IMR-90 (cell line): ENCODE measurements at regions not wholly inside any gene's neighbourhood (a gene's known extent, or its start where the extent isn't known, plus 50 kb on each side); places are given as distances from the start of the nearest gene placed in this dataset.

Experiments
- ATAC-seq: fragments of 200-7000 bp; cut with Tn5 transposase; 2 replicates; pipeline ENCODE4 v1.9.1; 2020; ENCODE audit warnings: low read depth, mild to moderate bottlenecking, moderate library complexity
- BruUV-seq: library from RNA; stranded (reverse); fragments of 400-500 nt; replicated peaks from 2 replicates; lab custom pipeline; 2021; lab: Mats Ljungman, UMichigan
- CTCF ChIA-PET: fragments of 300-600 bp; formaldehyde crosslinking; extraction: SDS; loops from one replicate; lab custom pipeline; 2021; ENCODE audit warnings: antibody characterized with exemption; lab: Yijun Ruan, JAX
- POLR2A ChIA-PET: fragments of 300-600 bp; sonication (Branson Sonifier 250); formaldehyde crosslinking; loops from one replicate; lab custom pipeline; 2022; ENCODE audit warnings: antibody characterized with exemption; ENCODE audit not compliant: unreplicated experiment; lab: Charles Lee
- DNase-seq: peaks from one replicate; pipeline ENCODE4 v3.0.0; 2013
- H2AFZ ChIP-seq: replicated peaks from 2 replicates; pipeline ENCODE3; 2013; ENCODE audit warnings: low read length, mild to moderate bottlenecking; ENCODE audit not compliant: poor library complexity
- H2AK5ac ChIP-seq: 2 replicates; pipeline ENCODE4 v1.6.1; 2013; ENCODE audit warnings: low read depth, low read length, inconsistent platforms
- H2AK9ac ChIP-seq: replicated peaks from 2 replicates; pipeline ENCODE3; 2013; ENCODE audit warnings: mild to moderate bottlenecking, low read depth, low read length, moderate library complexity; ENCODE audit not compliant: poor library complexity
- H2BK120ac ChIP-seq: 2 replicates; pipeline ENCODE4 v1.6.1; 2013; ENCODE audit warnings: low read depth, low read length, inconsistent platforms
- H2BK15ac ChIP-seq: 3 replicates; pipeline ENCODE4 v1.6.1; 2013; ENCODE audit warnings: low read depth, low read length, inconsistent platforms
- H2BK20ac ChIP-seq: 2 replicates; pipeline ENCODE4 v1.6.1; 2013; ENCODE audit warnings: low read depth, mild to moderate bottlenecking, inconsistent platforms, low read length, moderate library complexity
- H2BK5ac ChIP-seq: 2 replicates; pipeline ENCODE4 v1.6.1; 2013; ENCODE audit warnings: mild to moderate bottlenecking, low read depth, low read length, inconsistent platforms; ENCODE audit not compliant: poor library complexity, severe bottlenecking
- H3K14ac ChIP-seq: replicated peaks from 2 replicates; pipeline ENCODE4 v1.6.1; 2013; ENCODE audit warnings: low read depth, low read length, inconsistent platforms
- H3K18ac ChIP-seq: 2 replicates; pipeline ENCODE4 v1.6.1; 2013; ENCODE audit warnings: low read depth, low read length, control low read depth
- H3K23ac ChIP-seq: 2 replicates; pipeline ENCODE4 v1.6.1; 2013; ENCODE audit warnings: low read depth, low read length, inconsistent platforms
- H3K27ac ChIP-seq: 2 replicates; pipeline ENCODE4 v1.5.1; 2013; ENCODE audit warnings: mild to moderate bottlenecking, control low read depth, low read length; ENCODE audit not compliant: insufficient read depth
- H3K27me3 ChIP-seq: 2 replicates; pipeline ENCODE4 v1.6.1; 2013; ENCODE audit warnings: low read length; ENCODE audit not compliant: control insufficient read depth, insufficient read depth
- H3K36me3 ChIP-seq: 2 replicates; pipeline ENCODE4 v1.6.1; 2013; ENCODE audit warnings: low read length, mixed read lengths; ENCODE audit not compliant: control insufficient read depth, insufficient read depth
- H3K4ac ChIP-seq: 2 replicates; pipeline ENCODE4 v1.6.1; 2013; ENCODE audit warnings: low read depth, low read length, inconsistent platforms
- H3K4me1 ChIP-seq: 2 replicates; pipeline ENCODE4 v1.6.1; 2013; ENCODE audit warnings: low read length, mixed read lengths; ENCODE audit not compliant: control insufficient read depth, insufficient read depth
- H3K4me2 ChIP-seq: 2 replicates; pipeline ENCODE4 v1.6.1; 2013; ENCODE audit warnings: low read depth, mild to moderate bottlenecking, control low read depth, low read length, moderate library complexity
- H3K4me3 ChIP-seq: 2 replicates; pipeline ENCODE4 v1.5.1; 2013; ENCODE audit warnings: low read depth, mild to moderate bottlenecking, control low read depth, low read length, moderate library complexity; ENCODE audit not compliant: insufficient read depth
- H3K56ac ChIP-seq: 2 replicates; pipeline ENCODE4 v1.6.1; 2013; ENCODE audit warnings: low read length, inconsistent platforms; ENCODE audit not compliant: insufficient read depth; ENCODE audit errors: extremely low read depth
- H3K79me1 ChIP-seq, 2 experiments: 2 replicates each; pipeline ENCODE4 v1.6.1; 2013; ENCODE audit warnings: low read length in 2 of 2, inconsistent platforms in 1 of 2, low read depth in 1 of 2
- H3K9ac ChIP-seq: 2 replicates; pipeline ENCODE4 v1.6.1; 2013; ENCODE audit warnings: low read depth, low read length, control low read depth
- H3K9me1 ChIP-seq: 2 replicates; pipeline ENCODE4 v1.6.1; 2013; ENCODE audit warnings: low read length, inconsistent platforms; ENCODE audit not compliant: insufficient read depth
- H3K9me3 ChIP-seq: 2 replicates; pipeline ENCODE4 v1.6.1; 2013; ENCODE audit warnings: low read length; ENCODE audit not compliant: control insufficient read depth, insufficient read depth
- H4K20me1 ChIP-seq: 2 replicates; pipeline ENCODE4 v1.6.1; 2013; ENCODE audit warnings: low read length, inconsistent platforms; ENCODE audit not compliant: insufficient read depth
- H4K5ac ChIP-seq: 2 replicates; pipeline ENCODE4 v1.6.1; 2013; ENCODE audit warnings: mild to moderate bottlenecking, low read depth, low read length, control low read depth
- H4K8ac ChIP-seq, 2 experiments: 2 replicates each; pipeline ENCODE4 v1.6.1; 2013; ENCODE audit warnings: low read depth in 2 of 2, low read length in 2 of 2, control low read depth in 1 of 2, inconsistent platforms in 1 of 2
- H4K91ac ChIP-seq: 2 replicates; pipeline ENCODE4 v1.6.1; 2013; ENCODE audit warnings: low read depth, low read length, inconsistent platforms; ENCODE audit not compliant: insufficient read depth
- BHLHE40 ChIP-seq: fragments of 150-350 bp; IDR thresholded peaks from 2 replicates; pipeline ENCODE4 v1.6.1; 2016; ENCODE audit warnings: mild to moderate bottlenecking, low read depth, low read length
- CEBPB ChIP-seq: IDR thresholded peaks from 2 replicates; pipeline ENCODE4 v1.6.1; 2012; ENCODE audit warnings: low read depth, low read length, improper control_type of control experiment
- CHD1 ChIP-seq: IDR thresholded peaks from 2 replicates; pipeline ENCODE4 v1.6.1; 2012; ENCODE audit warnings: low read depth, low read length, improper control_type of control experiment
- FOS ChIP-seq: fragments of 150-350 bp; IDR thresholded peaks from 2 replicates; pipeline ENCODE4 v1.6.1; 2016; ENCODE audit warnings: low read depth, low read length
- MAFK ChIP-seq: IDR thresholded peaks from 2 replicates; pipeline ENCODE4 v1.6.1; 2012; ENCODE audit warnings: low read depth, low read length, improper control_type of control experiment
- MAZ ChIP-seq: IDR thresholded peaks from 2 replicates; pipeline ENCODE4 v1.6.1; 2012; ENCODE audit warnings: low read depth, mild to moderate bottlenecking, low read length, improper control_type of control experiment, moderate library complexity, borderline replicate concordance
- MXI1 ChIP-seq: IDR thresholded peaks from 2 replicates; pipeline ENCODE4 v1.6.1; 2012; ENCODE audit warnings: low read depth, mild to moderate bottlenecking, low read length, moderate library complexity, borderline replicate concordance
- NFE2L2 ChIP-seq: fragments of 150-350 bp; IDR thresholded peaks from 2 replicates; pipeline ENCODE4 v1.6.1; 2016; ENCODE audit warnings: low read depth, mild to moderate bottlenecking, low read length
- POLR2A ChIP-seq: IDR thresholded peaks from 2 replicates; pipeline ENCODE4 v1.6.1; 2012; ENCODE audit warnings: mild to moderate bottlenecking, low read depth, low read length
- RAD21 ChIP-seq: IDR thresholded peaks from 2 replicates; pipeline ENCODE4 v1.6.1; 2012; ENCODE audit warnings: low read length, improper control_type of control experiment
- RCOR1 ChIP-seq: IDR thresholded peaks from 2 replicates; pipeline ENCODE4 v1.6.1; 2012; ENCODE audit warnings: mild to moderate bottlenecking, low read length, improper control_type of control experiment; ENCODE audit not compliant: insufficient replicate concordance
- RFX5 ChIP-seq: IDR thresholded peaks from 2 replicates; pipeline ENCODE4 v1.8.0; 2012; ENCODE audit warnings: low read depth, mild to moderate bottlenecking, low read length, moderate library complexity
- SMC3 ChIP-seq: fragments of 150-350 bp; IDR thresholded peaks from 2 replicates; pipeline ENCODE4 v1.6.1; 2016; ENCODE audit warnings: low read depth, mild to moderate bottlenecking, antibody characterized with exemption, low read length, moderate library complexity
- WGBS, 2 experiments: methylation state at CpG; one replicate each; pipeline versions ENCODE4 v1.1.5 to v1.1.7; 2013; ENCODE audit warnings: missing lambda C conversion rate in 2 of 2; ENCODE audit not compliant: insufficient read length in 1 of 2; ENCODE audit errors: extremely low coverage in 2 of 2; 5-methylcytosine and 5-hydroxymethylcytosine counted together
- dilution Hi-C: fragments of 300-500 bp; cut with HindIII; formaldehyde crosslinking; loops from one replicate; pipeline ENCODE4 v1.14.3; 2018; ENCODE audit warnings: low sequenced_read_pairs; ENCODE audit not compliant: unreplicated experiment
- in situ Hi-C: fragments of 300-500 bp; cut with MboI; formaldehyde crosslinking; loops from 3 replicates; pipeline ENCODE4 v1.14.3; 2019; ENCODE audit warnings: low sequenced_read_pairs, inconsistent platforms, mixed read lengths
- intact Hi-C: fragments of 100-400 bp; cut with micrococcal nuclease; formaldehyde crosslinking; loops from 2 replicates; pipeline ENCODE4 v1.10.0; 2022
- TF ChIP-seq, protein P1 (sequence below): conservative IDR thresholded peaks from 2 replicates; pipeline ENCODE4 v1.5.1; 2012; ENCODE audit warnings: mild to moderate bottlenecking, low read depth, low read length, improper control_type of control experiment
- TF ChIP-seq, protein P2 (sequence below): fragments of 150-350 bp; IDR thresholded peaks from 2 replicates; pipeline ENCODE4 v1.6.1; 2016; ENCODE audit warnings: low read depth, mild to moderate bottlenecking, low read length, moderate library complexity, borderline replicate concordance
- TF ChIP-seq, protein P3 (sequence below): fragments of 150-350 bp; IDR thresholded peaks from 2 replicates; pipeline ENCODE4 v1.6.1; 2017; ENCODE audit warnings: mild to moderate bottlenecking, antibody characterized with exemption, low read length, low read depth

DNA sequence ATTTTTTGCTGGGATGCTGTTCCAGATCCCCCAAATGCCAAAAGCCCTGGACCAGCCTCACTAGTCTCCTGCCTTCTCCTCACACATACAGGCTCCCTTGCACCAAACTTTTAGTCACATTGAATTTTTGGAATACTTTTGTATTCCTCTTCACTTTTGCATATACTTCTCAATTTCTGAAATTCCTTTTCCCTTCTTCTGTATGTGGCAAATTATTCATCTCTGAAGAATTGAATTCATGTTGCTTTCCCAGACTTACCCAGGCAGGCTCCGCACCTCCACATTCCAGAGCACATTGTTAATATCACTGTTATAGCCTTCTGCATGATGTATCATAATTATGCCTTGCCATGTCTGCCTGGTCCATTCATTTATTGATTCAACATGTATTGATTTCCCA is 255.3 kb upstream of the POU3F2 start:
- dilution Hi-C loops, result no loop called here
- Histone ChIP-seq H3K4me1 (no peaks in the 10 kb centered on the region), H3K18ac (no peak overlapping the region), H3K14ac (no peak overlapping the region), H3K4ac (no peak overlapping the region), H3K56ac (no peak overlapping the region), H4K5ac (no peak overlapping the region), H3K27me3 (no peaks in the 10 kb centered on the region), H3K36me3 (no peaks in the 10 kb centered on the region), H3K9me3 (no peaks in the 10 kb centered on the region), H3K4me2 (no peak overlapping the region), H4K20me1 (no peaks in the 10 kb centered on the region), H3K4me3 (no peak overlapping the region), H4K91ac (no peak overlapping the region), H2BK20ac (no peak overlapping the region), H3K79me1 (no peaks in the 10 kb centered on the region), H2AFZ (no peak overlapping the region), H2AK9ac (no peak overlapping the region), H2BK15ac (no peak overlapping the region), H2BK120ac (0 out of 2 replicates have a peak overlapping the region, but pooled peaks have one; percentile 8), H3K27ac (no peak overlapping the region), H3K9me1 (no peaks in the 10 kb centered on the region), H2AK5ac (no peak overlapping the region), H3K23ac (no peak overlapping the region), H3K9ac (no peak overlapping the region), H2BK5ac (no peak overlapping the region), H4K8ac (no peak overlapping the region)
- intact Hi-C loops, result no loop called here
- CTCF ChIA-PET, result no interaction called here
- BruUV-seq, result no TSS peak
- TF ChIP-seq SMC3 (no peak), MAFK (no peak), MXI1 (no peak), CHD1 (no peak), BHLHE40 (no peak), MAZ (no peak), CEBPB (no peak), RCOR1 (no peak), FOS (no peak), RAD21 (no peak), NFE2L2 (no peak), POLR2A (no peak), RFX5 (no peak)
- TF ChIP-seq, protein P1, sequence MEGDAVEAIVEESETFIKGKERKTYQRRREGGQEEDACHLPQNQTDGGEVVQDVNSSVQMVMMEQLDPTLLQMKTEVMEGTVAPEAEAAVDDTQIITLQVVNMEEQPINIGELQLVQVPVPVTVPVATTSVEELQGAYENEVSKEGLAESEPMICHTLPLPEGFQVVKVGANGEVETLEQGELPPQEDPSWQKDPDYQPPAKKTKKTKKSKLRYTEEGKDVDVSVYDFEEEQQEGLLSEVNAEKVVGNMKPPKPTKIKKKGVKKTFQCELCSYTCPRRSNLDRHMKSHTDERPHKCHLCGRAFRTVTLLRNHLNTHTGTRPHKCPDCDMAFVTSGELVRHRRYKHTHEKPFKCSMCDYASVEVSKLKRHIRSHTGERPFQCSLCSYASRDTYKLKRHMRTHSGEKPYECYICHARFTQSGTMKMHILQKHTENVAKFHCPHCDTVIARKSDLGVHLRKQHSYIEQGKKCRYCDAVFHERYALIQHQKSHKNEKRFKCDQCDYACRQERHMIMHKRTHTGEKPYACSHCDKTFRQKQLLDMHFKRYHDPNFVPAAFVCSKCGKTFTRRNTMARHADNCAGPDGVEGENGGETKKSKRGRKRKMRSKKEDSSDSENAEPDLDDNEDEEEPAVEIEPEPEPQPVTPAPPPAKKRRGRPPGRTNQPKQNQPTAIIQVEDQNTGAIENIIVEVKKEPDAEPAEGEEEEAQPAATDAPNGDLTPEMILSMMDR, result no peak
- TF ChIP-seq, protein P2, sequence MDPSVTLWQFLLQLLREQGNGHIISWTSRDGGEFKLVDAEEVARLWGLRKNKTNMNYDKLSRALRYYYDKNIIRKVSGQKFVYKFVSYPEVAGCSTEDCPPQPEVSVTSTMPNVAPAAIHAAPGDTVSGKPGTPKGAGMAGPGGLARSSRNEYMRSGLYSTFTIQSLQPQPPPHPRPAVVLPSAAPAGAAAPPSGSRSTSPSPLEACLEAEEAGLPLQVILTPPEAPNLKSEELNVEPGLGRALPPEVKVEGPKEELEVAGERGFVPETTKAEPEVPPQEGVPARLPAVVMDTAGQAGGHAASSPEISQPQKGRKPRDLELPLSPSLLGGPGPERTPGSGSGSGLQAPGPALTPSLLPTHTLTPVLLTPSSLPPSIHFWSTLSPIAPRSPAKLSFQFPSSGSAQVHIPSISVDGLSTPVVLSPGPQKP, result no peak
- TF ChIP-seq, protein P3, sequence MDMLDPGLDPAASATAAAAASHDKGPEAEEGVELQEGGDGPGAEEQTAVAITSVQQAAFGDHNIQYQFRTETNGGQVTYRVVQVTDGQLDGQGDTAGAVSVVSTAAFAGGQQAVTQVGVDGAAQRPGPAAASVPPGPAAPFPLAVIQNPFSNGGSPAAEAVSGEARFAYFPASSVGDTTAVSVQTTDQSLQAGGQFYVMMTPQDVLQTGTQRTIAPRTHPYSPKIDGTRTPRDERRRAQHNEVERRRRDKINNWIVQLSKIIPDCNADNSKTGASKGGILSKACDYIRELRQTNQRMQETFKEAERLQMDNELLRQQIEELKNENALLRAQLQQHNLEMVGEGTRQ, result no peak
- no peak for DNase-seq
- in situ Hi-C loops, result no loop called here
- POLR2A ChIA-PET, result no interaction called here
- no CpG with 5 or more reads among the region's 1 CpG for WGBS, 2 experiments
- ATAC-seq, result no peak
